Retinal pigment epithelial cell (primary cell): ENCODE measurements at regions not wholly inside any gene's neighbourhood (a gene's known extent, or its start where the extent isn't known, plus 50 kb on each side); places are given as distances from the start of the nearest gene placed in this dataset.
"Not testable (repeated sequence)": the region's sequence is repeated elsewhere in the genome, so short reads cannot be mapped to it uniquely, and the experiment has no call there.

Source experiments
- DNase-seq: peaks from one replicate; pipeline ENCODE4 v3.0.0-alpha.2; 2010; ENCODE audit warnings: low read depth
- H3K4me3 ChIP-seq: 2 replicates; pipeline ENCODE4 v1.5.1; 2011; ENCODE audit warnings: mild to moderate bottlenecking, low read length, control low read depth, moderate library complexity
- TF ChIP-seq, protein P1 (sequence below): conservative IDR thresholded peaks from 2 replicates; pipeline ENCODE4 v1.5.1; 2011; ENCODE audit warnings: low read depth, low read length, control low read depth, inconsistent platforms

- DNase-seq: no peak
- H3K4me3 ChIP-seq: no peak overlapping the region
- TF ChIP-seq, protein P1, sequence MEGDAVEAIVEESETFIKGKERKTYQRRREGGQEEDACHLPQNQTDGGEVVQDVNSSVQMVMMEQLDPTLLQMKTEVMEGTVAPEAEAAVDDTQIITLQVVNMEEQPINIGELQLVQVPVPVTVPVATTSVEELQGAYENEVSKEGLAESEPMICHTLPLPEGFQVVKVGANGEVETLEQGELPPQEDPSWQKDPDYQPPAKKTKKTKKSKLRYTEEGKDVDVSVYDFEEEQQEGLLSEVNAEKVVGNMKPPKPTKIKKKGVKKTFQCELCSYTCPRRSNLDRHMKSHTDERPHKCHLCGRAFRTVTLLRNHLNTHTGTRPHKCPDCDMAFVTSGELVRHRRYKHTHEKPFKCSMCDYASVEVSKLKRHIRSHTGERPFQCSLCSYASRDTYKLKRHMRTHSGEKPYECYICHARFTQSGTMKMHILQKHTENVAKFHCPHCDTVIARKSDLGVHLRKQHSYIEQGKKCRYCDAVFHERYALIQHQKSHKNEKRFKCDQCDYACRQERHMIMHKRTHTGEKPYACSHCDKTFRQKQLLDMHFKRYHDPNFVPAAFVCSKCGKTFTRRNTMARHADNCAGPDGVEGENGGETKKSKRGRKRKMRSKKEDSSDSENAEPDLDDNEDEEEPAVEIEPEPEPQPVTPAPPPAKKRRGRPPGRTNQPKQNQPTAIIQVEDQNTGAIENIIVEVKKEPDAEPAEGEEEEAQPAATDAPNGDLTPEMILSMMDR: no peak
These were observed 438.7 kb upstream of the POU3F2 start for GRCh38 chr6:98395610-98396166.

DNA sequence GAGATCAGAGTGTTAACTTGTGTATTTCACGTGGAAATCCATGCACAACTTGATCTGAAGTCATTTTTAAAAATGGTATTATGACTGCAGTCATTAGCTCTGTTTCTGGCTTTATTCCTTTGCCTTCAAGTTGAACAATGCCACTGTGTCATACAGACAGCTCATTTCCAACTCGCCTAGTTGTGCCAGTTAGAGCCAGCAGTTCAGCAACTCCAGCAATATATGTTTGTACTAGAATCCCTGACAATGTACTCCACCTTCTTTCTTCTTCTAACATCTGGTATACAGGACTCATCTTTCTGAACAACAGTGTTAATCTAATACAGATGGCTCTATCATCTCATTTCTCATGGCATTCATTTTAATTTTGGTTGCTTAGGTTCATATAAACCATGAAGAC is 418.3 kb upstream of the POU3F2 start:
- no peak for DNase-seq
- TF ChIP-seq, protein P1: no peak
- no peak overlapping the region for H3K4me3 ChIP-seq

GRCh38 chr6:98416497-98417158 is 417.7 kb upstream of the POU3F2 start:
- not testable (repeated sequence) for H3K4me3 ChIP-seq, DNase-seq

GRCh38 chr6:98433325-98434056 is 400.9 kb upstream of the POU3F2 start:
- TF ChIP-seq, protein P1: no peak
- H3K4me3 ChIP-seq: no peak overlapping the region
- DNase-seq: no peak

DNA sequence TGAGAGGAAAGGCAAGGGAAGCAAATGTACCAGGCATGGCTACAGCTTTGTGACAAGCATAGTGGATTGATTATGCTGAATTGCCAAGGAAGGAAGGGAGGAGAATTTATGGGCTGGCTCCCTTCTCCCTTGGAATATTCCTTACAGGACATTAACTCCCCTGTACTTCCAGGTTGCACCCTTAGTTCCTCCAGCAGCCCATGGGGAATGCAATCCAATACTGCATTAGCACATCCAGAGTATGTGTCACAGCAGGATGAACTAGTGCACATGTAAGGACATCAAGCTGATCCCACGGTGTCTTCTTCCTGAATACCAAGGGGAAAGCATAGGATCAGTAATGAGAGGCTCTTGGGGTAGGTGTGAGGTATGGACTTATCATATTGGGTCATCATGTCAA is 390.7 kb upstream of the POU3F2 start:
- H3K4me3 ChIP-seq: no peak overlapping the region
- TF ChIP-seq, protein P1: no peak

DNA sequence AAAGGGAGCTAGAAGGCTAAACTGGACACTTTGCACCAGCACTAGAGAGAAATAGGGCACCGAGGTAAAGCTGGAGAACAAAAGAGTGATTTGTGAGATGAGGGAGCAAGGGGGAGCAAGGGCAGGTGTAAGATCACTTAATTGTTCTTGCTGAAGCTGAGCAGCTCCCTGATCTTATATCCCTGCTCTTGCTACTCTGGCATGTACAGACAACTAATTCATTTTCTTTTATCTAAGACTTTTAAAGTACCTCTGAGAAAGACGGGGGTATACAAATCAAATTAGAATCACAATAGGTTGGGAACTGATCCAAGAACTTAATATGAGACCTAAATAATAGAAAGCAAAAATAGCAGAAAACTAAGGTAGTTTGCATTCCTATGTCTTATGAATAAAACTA is 381.7 kb upstream of the POU3F2 start:
- no peak overlapping the region for H3K4me3 ChIP-seq
- DNase-seq: no peak
- TF ChIP-seq, protein P1: no peak

More for the DNA sequence above, 390.7 kb upstream of the POU3F2 start:
- no peak for DNase-seq

DNA sequence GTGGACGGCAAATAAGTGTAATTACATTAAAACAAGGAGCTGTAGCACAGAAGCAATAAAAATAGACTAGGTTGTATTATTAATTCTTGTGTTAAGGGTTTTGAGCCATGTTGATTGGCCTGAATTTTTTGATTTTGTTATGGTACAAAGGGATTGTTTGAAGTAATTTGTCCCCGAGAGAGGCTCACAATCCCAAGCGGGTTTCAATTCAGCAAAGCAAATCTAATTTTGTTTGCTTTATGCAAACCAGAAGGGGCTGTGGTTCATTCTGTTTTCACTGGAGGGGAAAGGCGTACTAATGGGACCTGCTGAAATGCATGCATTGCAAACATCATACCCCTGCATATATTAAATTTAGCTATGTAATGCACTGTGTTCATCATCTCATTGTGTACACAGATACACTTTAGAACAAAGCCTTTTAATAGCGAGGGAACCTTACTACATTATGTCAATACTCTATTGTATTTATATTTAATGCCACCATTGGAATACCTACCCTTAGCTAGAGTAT is 379.5 kb upstream of the POU3F2 start:
- TF ChIP-seq, protein P1: no peak
- H3K4me3 ChIP-seq: no peak overlapping the region
- DNase-seq: no peak
